ENCODE measurements at regions not wholly inside any gene's neighbourhood (a gene's known extent, or its start where the extent isn't known, plus 50 kb on each side); places are given as distances from the start of the nearest gene placed in this dataset.

DNA sequence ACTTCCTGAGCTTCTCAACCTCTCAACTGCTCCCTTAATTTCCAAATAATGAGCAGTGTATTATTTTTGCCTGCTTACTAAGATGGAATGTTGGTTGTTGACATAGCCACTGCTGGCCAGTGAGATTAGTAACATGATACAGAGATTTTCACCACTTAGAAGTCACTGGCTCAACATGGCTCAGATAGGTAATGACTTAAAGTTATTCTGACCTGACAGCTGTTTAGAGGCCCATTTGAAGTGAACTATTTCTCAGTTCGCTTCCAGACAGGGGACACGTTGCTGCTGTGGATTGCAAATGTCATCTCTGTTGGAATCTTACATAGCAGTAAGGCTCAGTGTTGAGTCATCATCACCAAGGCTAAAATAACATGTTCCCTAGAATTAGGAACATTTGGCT lies 490.2 kb downstream of the TLE4 start:
- Mint-ChIP-seq H3K4me1 (ENCODE audit: low read depth, unreplicated experiment) (peaks cover 7% of the 10 kb centered on the region), H3K4me3 (ENCODE audit: unreplicated experiment) (no peak overlapping the region), H3K27ac (ENCODE audit: unreplicated experiment) (no peak overlapping the region), H3K36me3 (ENCODE audit: unreplicated experiment) (peaks cover 4% of the 10 kb centered on the region), H3K27me3 (ENCODE audit: unreplicated experiment) (no peaks in the 10 kb centered on the region), H3K9me3 (ENCODE audit: unreplicated experiment) (no peaks in the 10 kb centered on the region)
- TF ChIP-seq, protein P1, sequence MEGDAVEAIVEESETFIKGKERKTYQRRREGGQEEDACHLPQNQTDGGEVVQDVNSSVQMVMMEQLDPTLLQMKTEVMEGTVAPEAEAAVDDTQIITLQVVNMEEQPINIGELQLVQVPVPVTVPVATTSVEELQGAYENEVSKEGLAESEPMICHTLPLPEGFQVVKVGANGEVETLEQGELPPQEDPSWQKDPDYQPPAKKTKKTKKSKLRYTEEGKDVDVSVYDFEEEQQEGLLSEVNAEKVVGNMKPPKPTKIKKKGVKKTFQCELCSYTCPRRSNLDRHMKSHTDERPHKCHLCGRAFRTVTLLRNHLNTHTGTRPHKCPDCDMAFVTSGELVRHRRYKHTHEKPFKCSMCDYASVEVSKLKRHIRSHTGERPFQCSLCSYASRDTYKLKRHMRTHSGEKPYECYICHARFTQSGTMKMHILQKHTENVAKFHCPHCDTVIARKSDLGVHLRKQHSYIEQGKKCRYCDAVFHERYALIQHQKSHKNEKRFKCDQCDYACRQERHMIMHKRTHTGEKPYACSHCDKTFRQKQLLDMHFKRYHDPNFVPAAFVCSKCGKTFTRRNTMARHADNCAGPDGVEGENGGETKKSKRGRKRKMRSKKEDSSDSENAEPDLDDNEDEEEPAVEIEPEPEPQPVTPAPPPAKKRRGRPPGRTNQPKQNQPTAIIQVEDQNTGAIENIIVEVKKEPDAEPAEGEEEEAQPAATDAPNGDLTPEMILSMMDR (IDR thresholded peaks at IDR 0.05; ENCODE audit: partially characterized antibody, unreplicated experiment): no peak
- DNase-seq: no peak

DNA sequence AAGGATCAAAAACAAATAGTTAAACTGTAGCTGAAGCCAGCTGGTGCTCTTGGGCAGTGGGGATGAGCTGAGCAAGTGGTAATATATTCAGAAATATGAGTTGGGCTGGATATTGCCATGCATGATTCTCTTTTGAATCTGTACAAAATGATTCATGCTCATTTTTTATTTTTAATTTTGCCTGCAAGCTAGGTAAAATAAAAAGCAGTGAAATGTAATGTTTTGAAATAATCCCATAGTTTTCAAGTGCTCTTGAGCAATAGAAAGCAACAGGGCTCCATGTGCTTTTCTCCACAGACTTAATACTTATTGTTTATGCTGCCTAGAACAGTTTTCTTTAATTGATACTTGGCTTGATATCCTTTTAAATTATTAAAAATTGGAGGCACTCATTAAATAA lies 489.3 kb downstream of the TLE4 start:
- Mint-ChIP-seq H3K4me3 (ENCODE audit: unreplicated experiment) (no peak overlapping the region), H3K9me3 (ENCODE audit: unreplicated experiment) (no peaks in the 10 kb centered on the region)

DNA sequence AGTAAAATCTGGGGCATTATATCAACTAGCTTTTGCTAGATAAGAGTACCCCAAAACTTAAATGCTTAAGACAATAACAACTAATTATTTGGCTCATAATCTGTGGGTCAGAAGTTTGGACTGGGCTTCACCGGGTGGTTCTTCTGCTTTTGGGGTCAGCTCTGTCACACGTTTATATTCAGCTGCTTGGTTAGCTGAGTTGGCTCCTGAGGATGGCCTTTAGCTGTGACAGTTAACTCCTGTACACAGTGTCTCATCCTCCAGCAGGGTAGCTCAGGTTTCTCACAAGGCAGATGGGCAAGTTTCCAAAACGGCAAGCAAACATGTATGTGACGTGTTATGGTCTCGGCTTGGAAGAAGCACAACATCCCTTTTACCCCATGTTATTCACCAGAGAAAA lies 488.2 kb downstream of the TLE4 start:
- no peaks in the 10 kb centered on the region for H3K9me3 Mint-ChIP-seq (ENCODE audit: unreplicated experiment)
- DNase-seq: no peak
- peaks cover 3% of the 10 kb centered on the region for H3K4me1 Mint-ChIP-seq (ENCODE audit: low read depth, unreplicated experiment)
- no peak overlapping the region for H3K4me3 Mint-ChIP-seq (ENCODE audit: unreplicated experiment)
- H3K36me3 Mint-ChIP-seq (ENCODE audit: unreplicated experiment): peaks cover 4% of the 10 kb centered on the region
- no peaks in the 10 kb centered on the region for H3K27me3 Mint-ChIP-seq (ENCODE audit: unreplicated experiment)
- no peak overlapping the region for H3K27ac Mint-ChIP-seq (ENCODE audit: unreplicated experiment)
- TF ChIP-seq, protein P1 (IDR thresholded peaks at IDR 0.05; ENCODE audit: partially characterized antibody, unreplicated experiment): no peak

More for the DNA sequence above, 489.3 kb downstream of the TLE4 start:
- Mint-ChIP-seq H3K4me1 (ENCODE audit: low read depth, unreplicated experiment) (peaks cover 3% of the 10 kb centered on the region), H3K27me3 (ENCODE audit: unreplicated experiment) (no peaks in the 10 kb centered on the region), H3K36me3 (ENCODE audit: unreplicated experiment) (peaks cover 4% of the 10 kb centered on the region), H3K27ac (ENCODE audit: unreplicated experiment) (no peak overlapping the region)
- TF ChIP-seq, protein P1 (IDR thresholded peaks at IDR 0.05; ENCODE audit: partially characterized antibody, unreplicated experiment): no peak
- DNase-seq: no peak

DNA sequence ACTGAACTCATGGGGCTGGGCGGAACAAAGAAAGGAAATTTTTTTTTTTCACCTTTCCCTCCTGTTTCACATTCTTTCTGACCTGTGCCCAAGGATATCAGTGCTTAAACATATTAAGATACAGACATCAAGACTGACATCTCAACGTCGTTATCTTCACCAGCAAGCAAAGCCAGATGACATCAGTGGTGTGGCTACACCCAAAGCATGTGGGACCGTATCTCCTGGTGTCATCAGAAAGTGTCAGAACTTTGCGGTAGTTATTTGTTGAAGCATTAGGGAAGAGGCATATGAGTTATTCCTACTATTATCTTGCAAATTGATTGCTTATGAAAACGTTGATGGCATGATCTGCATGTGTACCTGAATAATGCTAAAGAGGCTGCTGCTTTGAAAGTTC lies 487.4 kb downstream of the TLE4 start:
- no peak overlapping the region for H3K4me3 Mint-ChIP-seq (ENCODE audit: unreplicated experiment)
- no peaks in the 10 kb centered on the region for H3K9me3 Mint-ChIP-seq (ENCODE audit: unreplicated experiment)
- H3K4me1 Mint-ChIP-seq (ENCODE audit: low read depth, unreplicated experiment): peaks cover 3% of the 10 kb centered on the region
- peaks cover 4% of the 10 kb centered on the region for H3K36me3 Mint-ChIP-seq (ENCODE audit: unreplicated experiment)
- TF ChIP-seq, protein P1 (IDR thresholded peaks at IDR 0.05; ENCODE audit: partially characterized antibody, unreplicated experiment): no peak
- no peaks in the 10 kb centered on the region for H3K27me3 Mint-ChIP-seq (ENCODE audit: unreplicated experiment)
- DNase-seq: no peak
- no peak overlapping the region for H3K27ac Mint-ChIP-seq (ENCODE audit: unreplicated experiment)

DNA sequence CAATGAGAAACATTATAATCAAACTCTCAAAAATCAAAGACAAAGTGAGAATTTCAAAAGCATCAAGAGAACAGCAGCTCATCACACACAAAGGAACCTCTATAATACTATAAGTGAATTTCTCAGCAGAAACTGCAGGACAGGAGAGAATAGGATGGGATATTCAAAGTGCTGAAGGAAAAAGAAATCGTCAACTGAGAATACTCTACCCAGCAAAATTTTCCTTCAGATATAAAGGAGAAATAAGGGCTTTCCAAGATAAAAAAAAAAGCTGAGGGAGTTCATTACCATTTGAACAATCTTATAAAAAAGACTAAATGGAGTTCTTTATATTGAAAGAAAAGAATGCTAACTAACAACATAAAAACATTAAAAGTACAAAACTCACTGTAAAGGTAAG lies 481.1 kb downstream of the TLE4 start:
- DNase-seq: no peak
- H3K4me3 Mint-ChIP-seq (ENCODE audit: unreplicated experiment): no peak overlapping the region

More for the DNA sequence above, 481.1 kb downstream of the TLE4 start:
- Mint-ChIP-seq H3K9me3 (ENCODE audit: unreplicated experiment) (no peaks in the 10 kb centered on the region), H3K4me1 (ENCODE audit: low read depth, unreplicated experiment) (no peaks in the 10 kb centered on the region), H3K27ac (ENCODE audit: unreplicated experiment) (no peak overlapping the region), H3K27me3 (ENCODE audit: unreplicated experiment) (no peaks in the 10 kb centered on the region), H3K36me3 (ENCODE audit: unreplicated experiment) (peaks cover 6% of the 10 kb centered on the region)
- TF ChIP-seq, protein P1 (IDR thresholded peaks at IDR 0.05; ENCODE audit: partially characterized antibody, unreplicated experiment): no peak
